ENCODE measurements at regions not wholly inside any gene's neighbourhood (a gene's known extent, or its start where the extent isn't known, plus 50 kb on each side); places are given as distances from the start of the nearest gene placed in this dataset.
A peak's percentile ranks its signal among the peaks of the same experiment; 100 is the strongest.

DNA sequence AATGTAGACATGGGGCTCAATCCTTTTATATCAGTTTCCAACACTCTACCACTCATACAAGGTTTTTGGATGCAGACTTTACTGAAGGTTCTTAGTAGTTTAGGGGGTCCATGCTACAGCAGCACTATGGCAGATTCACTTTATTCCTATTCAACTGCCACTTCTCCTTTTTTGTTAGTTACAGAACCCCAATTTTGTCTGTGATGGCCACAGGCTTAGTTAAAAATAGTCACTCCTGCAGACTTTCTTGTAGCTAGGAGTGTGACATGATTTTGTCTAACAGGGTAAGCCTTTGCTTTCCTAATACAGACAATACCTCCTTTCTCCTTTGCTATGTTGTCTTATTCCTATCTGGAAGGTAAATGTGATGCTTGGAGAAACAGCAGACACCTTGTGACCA, 90.0 kb upstream of the SLC24A3 start:
- H3K4me1 ChIP-seq (ENCODE audit: control extremely low read depth in 1 of 4, control insufficient read depth in 4 of 4, insufficient read depth in 4 of 4, low read length in 3 of 4), result peaks cover 0 to 9% (median 0%) of the 10 kb centered on the region in 4 experiments
- CTCF ChIA-PET, result no interaction called here
- H3K36me3 ChIP-seq (ENCODE audit: control insufficient read depth in 4 of 4, insufficient read depth in 4 of 4, low read length in 3 of 4), result no peaks in the 10 kb centered on the region
- no peaks in the 10 kb centered on the region for H3K27me3 ChIP-seq (replicated peaks in 2 of 5; ENCODE audit: control insufficient read depth in 4 of 5, insufficient read depth in 5 of 5, low read length in 4 of 5)
- DNase-seq, result peak in 2 of 3 donors; percentile 28 to 30
- H3K27ac ChIP-seq (ENCODE audit: insufficient read depth in 1 of 2, low read depth in 1 of 2, low read length in 2 of 2, poor library complexity in 1 of 2, severe bottlenecking in 2 of 2), result no peak overlapping the region
- POLR2A ChIA-PET, result interaction anchor here (0.6 kb wide), 1 partner anchor 402 kb away, joined by 3 read pairs; no protein-coding TSS in a partner anchor
- H3K4me3 ChIP-seq (ENCODE audit: control insufficient read depth in 1 of 7, extremely low read depth in 1 of 7, insufficient read depth in 4 of 7, low read depth in 2 of 7, low read length in 6 of 7), result no peak overlapping the region
- H3K9me3 ChIP-seq (ENCODE audit: control extremely low read depth in 1 of 5, control insufficient read depth in 4 of 5, insufficient read depth in 2 of 5, low read depth in 1 of 5, low read length in 4 of 5), result no peaks in the 10 kb centered on the region

DNA sequence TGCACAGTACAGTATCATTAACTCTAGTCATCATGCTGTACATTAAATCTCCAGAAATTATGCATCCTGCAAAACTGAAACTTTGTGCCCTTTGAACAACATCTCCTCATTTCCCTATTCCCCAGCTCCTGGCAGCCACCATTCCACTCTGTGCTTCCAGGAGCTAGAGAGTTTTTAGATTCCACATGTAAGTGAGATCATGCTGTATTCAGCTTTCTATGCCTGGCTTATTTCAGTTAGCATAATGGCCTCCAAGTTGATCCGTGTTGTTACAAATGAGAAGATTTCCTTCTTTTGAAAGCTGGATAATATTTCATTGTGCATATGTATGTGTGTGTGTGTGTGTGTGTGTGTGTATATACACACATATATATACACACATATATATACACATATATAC, 86.9 kb upstream of the SLC24A3 start:
- Histone ChIP-seq H3K36me3 (ENCODE audit: control insufficient read depth in 4 of 4, insufficient read depth in 4 of 4, low read length in 3 of 4) (no peaks in the 10 kb centered on the region), H3K27me3 (replicated peaks in 2 of 5; ENCODE audit: control insufficient read depth in 4 of 5, insufficient read depth in 5 of 5, low read length in 4 of 5) (no peaks in the 10 kb centered on the region), H3K9me3 (ENCODE audit: control extremely low read depth in 1 of 5, control insufficient read depth in 4 of 5, insufficient read depth in 2 of 5, low read depth in 1 of 5, low read length in 4 of 5) (no peaks in the 10 kb centered on the region), H3K4me3 (ENCODE audit: control insufficient read depth in 1 of 7, extremely low read depth in 1 of 7, insufficient read depth in 4 of 7, low read depth in 2 of 7, low read length in 6 of 7) (no peak overlapping the region), H3K27ac (ENCODE audit: insufficient read depth in 1 of 2, low read depth in 1 of 2, low read length in 2 of 2, poor library complexity in 1 of 2, severe bottlenecking in 2 of 2) (no peak overlapping the region), H3K4me1 (ENCODE audit: control extremely low read depth in 1 of 4, control insufficient read depth in 4 of 4, insufficient read depth in 4 of 4, low read length in 3 of 4) (peaks cover 0 to 13% (median 2%) of the 10 kb centered on the region in 4 experiments)
- no CpG with 5 or more reads among the region's 1 CpG for WGBS (ENCODE audit: insufficient coverage)
- ChIA-PET POLR2A (no interaction called here), CTCF (interaction anchor here (0.7 to 1.3 kb wide), 3 partner anchors 11 to 108 kb away, joined by 3 read pairs; no protein-coding TSS in a partner anchor)
- DNase-seq, result no peak

DNA sequence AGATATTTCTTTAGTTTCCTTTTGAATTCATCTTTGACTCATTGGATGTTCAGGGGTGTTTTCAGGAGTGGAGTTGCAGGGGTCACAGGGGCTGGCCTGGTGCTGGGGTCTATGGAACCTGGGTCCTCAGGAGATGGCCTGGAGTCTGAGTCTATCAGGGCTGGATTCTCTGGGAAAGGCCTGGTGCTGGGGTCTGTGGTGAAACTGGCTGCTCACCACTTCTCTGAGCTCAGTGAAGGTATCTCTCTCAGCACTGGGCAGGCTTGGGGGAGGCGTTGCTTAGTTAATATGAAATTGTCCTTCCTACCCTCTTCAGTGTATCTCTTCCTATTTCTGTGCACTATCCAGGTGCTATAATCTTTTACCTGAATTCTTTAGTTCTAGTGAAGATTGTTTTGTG, 83.1 kb upstream of the SLC24A3 start:
- ChIA-PET CTCF (no interaction called here), POLR2A (no interaction called here)
- Histone ChIP-seq H3K36me3 (ENCODE audit: control insufficient read depth in 4 of 4, insufficient read depth in 4 of 4, low read length in 3 of 4) (no peaks in the 10 kb centered on the region), H3K27me3 (replicated peaks in 2 of 5; ENCODE audit: control insufficient read depth in 4 of 5, insufficient read depth in 5 of 5, low read length in 4 of 5) (no peaks in the 10 kb centered on the region), H3K9me3 (ENCODE audit: control extremely low read depth in 1 of 5, control insufficient read depth in 4 of 5, insufficient read depth in 2 of 5, low read depth in 1 of 5, low read length in 4 of 5) (peaks cover 0 to 6% (median 0%) of the 10 kb centered on the region in 5 experiments), H3K4me3 (ENCODE audit: control insufficient read depth in 1 of 7, extremely low read depth in 1 of 7, insufficient read depth in 4 of 7, low read depth in 2 of 7, low read length in 6 of 7) (no peak overlapping the region), H3K27ac (ENCODE audit: insufficient read depth in 1 of 2, low read depth in 1 of 2, low read length in 2 of 2, poor library complexity in 1 of 2, severe bottlenecking in 2 of 2) (no peak overlapping the region), H3K4me1 (ENCODE audit: control extremely low read depth in 1 of 4, control insufficient read depth in 4 of 4, insufficient read depth in 4 of 4, low read length in 3 of 4) (peaks cover 0 to 4% (median 2%) of the 10 kb centered on the region in 4 experiments)
- no peak for DNase-seq
- WGBS (ENCODE audit: insufficient coverage), result 100% methylated on average over 1 of the region's 1 CpG

DNA sequence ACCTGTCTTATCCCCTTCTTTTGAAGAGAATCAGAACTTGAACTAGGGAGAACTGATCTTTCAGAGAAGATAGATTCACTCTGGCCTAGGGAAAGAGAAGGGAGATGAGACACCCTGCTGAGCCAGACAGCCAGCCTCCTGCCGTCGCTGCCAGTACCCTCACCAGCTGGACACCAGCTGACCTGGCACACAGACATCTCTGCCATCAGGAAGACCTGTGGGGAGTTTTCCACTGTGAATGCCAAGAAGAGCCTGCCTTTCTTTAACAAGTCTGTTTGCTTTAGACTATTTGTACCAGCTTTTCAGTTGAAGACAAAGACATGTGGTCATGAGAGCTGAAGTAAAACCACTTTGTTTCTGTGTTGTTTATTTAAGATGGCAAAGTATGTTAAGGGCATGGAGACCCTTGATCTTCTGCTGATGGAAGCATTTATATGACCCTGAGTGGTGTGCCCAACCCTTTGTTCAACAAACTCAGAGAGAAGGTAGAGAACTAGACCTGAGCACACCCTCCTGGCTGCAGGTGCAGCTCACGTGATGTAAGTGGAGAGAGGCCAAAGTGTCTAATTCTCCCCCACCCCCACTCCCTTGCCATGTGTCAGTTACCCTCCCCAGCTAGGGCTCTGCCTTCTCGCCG, 82.3 kb upstream of the SLC24A3 start:
- H3K4me1 ChIP-seq (ENCODE audit: control extremely low read depth in 1 of 4, control insufficient read depth in 4 of 4, insufficient read depth in 4 of 4, low read length in 3 of 4), result peaks cover 0 to 4% (median 2%) of the 10 kb centered on the region in 4 experiments
- H3K27me3 ChIP-seq (replicated peaks in 2 of 5; ENCODE audit: control insufficient read depth in 4 of 5, insufficient read depth in 5 of 5, low read length in 4 of 5), result no peaks in the 10 kb centered on the region
- POLR2A ChIA-PET, result no interaction called here
- no peak overlapping the region for H3K27ac ChIP-seq (ENCODE audit: insufficient read depth in 1 of 2, low read depth in 1 of 2, low read length in 2 of 2, poor library complexity in 1 of 2, severe bottlenecking in 2 of 2)
- CTCF ChIA-PET, result no interaction called here
- no peak for DNase-seq
- H3K4me3 ChIP-seq (ENCODE audit: control insufficient read depth in 1 of 7, extremely low read depth in 1 of 7, insufficient read depth in 4 of 7, low read depth in 2 of 7, low read length in 6 of 7), result no peak overlapping the region
- WGBS (ENCODE audit: insufficient coverage), result 86% methylated on average over 4 of the region's 5 CpGs
- peaks cover 0 to 9% (median 3%) of the 10 kb centered on the region in 5 experiments for H3K9me3 ChIP-seq (ENCODE audit: control extremely low read depth in 1 of 5, control insufficient read depth in 4 of 5, insufficient read depth in 2 of 5, low read depth in 1 of 5, low read length in 4 of 5)
- no peaks in the 10 kb centered on the region for H3K36me3 ChIP-seq (ENCODE audit: control insufficient read depth in 4 of 4, insufficient read depth in 4 of 4, low read length in 3 of 4)

DNA sequence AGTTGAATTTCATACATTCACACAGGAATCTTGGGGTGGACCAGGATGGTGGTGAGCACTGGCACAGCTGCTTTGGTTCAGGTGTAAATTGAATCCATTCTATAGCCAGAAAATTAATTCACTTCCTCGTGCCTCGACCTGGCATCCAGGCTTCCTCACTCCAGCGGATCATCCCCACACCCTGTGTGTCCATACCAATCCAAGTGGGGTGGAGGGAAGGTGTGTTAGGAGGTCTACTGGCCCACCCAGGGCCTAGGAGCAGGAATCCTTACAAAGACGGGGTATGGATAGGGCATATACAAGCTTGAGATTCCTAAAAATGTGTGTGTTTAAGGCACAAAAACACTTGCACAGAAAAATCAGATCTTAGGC, 81.8 kb upstream of the SLC24A3 start:
- H3K36me3 ChIP-seq (ENCODE audit: control insufficient read depth in 4 of 4, insufficient read depth in 4 of 4, low read length in 3 of 4), result no peaks in the 10 kb centered on the region
- DNase-seq, result no peak
- ChIA-PET POLR2A (no interaction called here), CTCF (interaction anchor here (1.3 kb wide), 1 partner anchor 28 kb away, joined by 3 read pairs; no protein-coding TSS in a partner anchor)
- no peaks in the 10 kb centered on the region for H3K27me3 ChIP-seq (replicated peaks in 2 of 5; ENCODE audit: control insufficient read depth in 4 of 5, insufficient read depth in 5 of 5, low read length in 4 of 5)
- H3K4me3 ChIP-seq (ENCODE audit: control insufficient read depth in 1 of 7, extremely low read depth in 1 of 7, insufficient read depth in 4 of 7, low read depth in 2 of 7, low read length in 6 of 7), result no peak overlapping the region
- H3K4me1 ChIP-seq (ENCODE audit: control extremely low read depth in 1 of 4, control insufficient read depth in 4 of 4, insufficient read depth in 4 of 4, low read length in 3 of 4), result peaks cover 0 to 4% (median 2%) of the 10 kb centered on the region in 4 experiments
- no peak overlapping the region for H3K27ac ChIP-seq (ENCODE audit: insufficient read depth in 1 of 2, low read depth in 1 of 2, low read length in 2 of 2, poor library complexity in 1 of 2, severe bottlenecking in 2 of 2)
- 100% methylated on average over 2 of the region's 4 CpGs for WGBS (ENCODE audit: insufficient coverage)
- peaks cover 0 to 11% (median 4%) of the 10 kb centered on the region in 5 experiments for H3K9me3 ChIP-seq (ENCODE audit: control extremely low read depth in 1 of 5, control insufficient read depth in 4 of 5, insufficient read depth in 2 of 5, low read depth in 1 of 5, low read length in 4 of 5)

DNA sequence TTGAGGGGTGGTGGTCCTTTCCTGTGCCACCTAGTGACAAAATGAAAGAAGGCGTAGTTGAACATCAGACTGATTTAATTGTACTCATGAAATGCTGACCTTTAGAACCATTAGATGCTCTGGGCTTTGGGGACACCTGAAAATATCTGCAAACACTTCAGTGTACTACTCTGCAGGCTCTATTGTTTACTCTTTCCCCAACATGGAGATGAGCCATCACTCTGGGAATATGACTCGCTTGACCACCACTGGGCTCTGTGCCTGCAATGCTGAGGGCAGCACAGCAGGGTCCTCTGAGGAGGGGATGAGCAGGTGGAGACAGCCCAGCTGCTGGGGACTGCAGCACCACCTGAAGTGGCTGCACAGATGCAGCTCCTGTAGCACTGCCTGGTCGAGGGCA, 74.8 kb upstream of the SLC24A3 start:
- no peak for DNase-seq
- POLR2A ChIA-PET, result no interaction called here
- Histone ChIP-seq H3K27ac (ENCODE audit: insufficient read depth in 1 of 2, low read depth in 1 of 2, low read length in 2 of 2, poor library complexity in 1 of 2, severe bottlenecking in 2 of 2) (no peak overlapping the region), H3K36me3 (ENCODE audit: control insufficient read depth in 4 of 4, insufficient read depth in 4 of 4, low read length in 3 of 4) (no peaks in the 10 kb centered on the region), H3K4me1 (ENCODE audit: control extremely low read depth in 1 of 4, control insufficient read depth in 4 of 4, insufficient read depth in 4 of 4, low read length in 3 of 4) (no peaks in the 10 kb centered on the region), H3K9me3 (ENCODE audit: control extremely low read depth in 1 of 5, control insufficient read depth in 4 of 5, insufficient read depth in 2 of 5, low read depth in 1 of 5, low read length in 4 of 5) (peaks cover 0 to 21% (median 13%) of the 10 kb centered on the region in 5 experiments), H3K4me3 (ENCODE audit: control insufficient read depth in 1 of 7, extremely low read depth in 1 of 7, insufficient read depth in 4 of 7, low read depth in 2 of 7, low read length in 6 of 7) (no peak overlapping the region), H3K27me3 (replicated peaks in 2 of 5; ENCODE audit: control insufficient read depth in 4 of 5, insufficient read depth in 5 of 5, low read length in 4 of 5) (no peaks in the 10 kb centered on the region)
- CTCF ChIA-PET, result no interaction called here
- 94% methylated on average over 2 of the region's 3 CpGs for whole genome bisulfite sequencing (ENCODE audit: insufficient coverage)

DNA sequence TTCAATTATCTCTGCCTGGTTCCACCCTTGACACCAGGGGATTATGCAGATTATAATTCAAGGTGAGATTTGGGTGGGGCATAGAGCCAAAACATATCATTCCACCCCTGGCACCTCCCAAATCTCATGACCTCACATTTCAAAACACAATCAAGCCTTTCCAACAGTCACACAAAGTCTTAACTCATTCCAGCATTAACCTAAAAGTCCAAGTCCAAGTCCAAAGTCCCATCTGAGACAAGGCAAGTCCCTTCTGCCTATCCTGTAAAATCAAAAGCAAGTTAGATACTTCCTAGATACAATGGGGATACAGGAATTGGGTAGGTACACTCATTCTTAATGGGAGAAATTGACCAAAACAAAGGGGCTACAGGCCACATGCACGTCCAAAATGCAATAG, 73.7 kb upstream of the SLC24A3 start:
- WGBS (ENCODE audit: insufficient coverage), result 89% methylated on average over 1 of the region's 1 CpG
- POLR2A ChIA-PET, result no interaction called here

More for the DNA sequence above, 73.7 kb upstream of the SLC24A3 start:
- no peaks in the 10 kb centered on the region for H3K27me3 ChIP-seq (replicated peaks in 2 of 5; ENCODE audit: control insufficient read depth in 4 of 5, insufficient read depth in 5 of 5, low read length in 4 of 5)
- no peak overlapping the region for H3K4me3 ChIP-seq (ENCODE audit: control insufficient read depth in 1 of 7, extremely low read depth in 1 of 7, insufficient read depth in 4 of 7, low read depth in 2 of 7, low read length in 6 of 7)
- CTCF ChIA-PET, result no interaction called here
- H3K9me3 ChIP-seq (ENCODE audit: control extremely low read depth in 1 of 5, control insufficient read depth in 4 of 5, insufficient read depth in 2 of 5, low read depth in 1 of 5, low read length in 4 of 5), result peaks cover 0 to 19% (median 12%) of the 10 kb centered on the region in 5 experiments
- DNase-seq, result no peak
- no peak overlapping the region for H3K27ac ChIP-seq (ENCODE audit: insufficient read depth in 1 of 2, low read depth in 1 of 2, low read length in 2 of 2, poor library complexity in 1 of 2, severe bottlenecking in 2 of 2)
- H3K36me3 ChIP-seq (ENCODE audit: control insufficient read depth in 4 of 4, insufficient read depth in 4 of 4, low read length in 3 of 4), result no peaks in the 10 kb centered on the region
- no peaks in the 10 kb centered on the region for H3K4me1 ChIP-seq (ENCODE audit: control extremely low read depth in 1 of 4, control insufficient read depth in 4 of 4, insufficient read depth in 4 of 4, low read length in 3 of 4)

Measured in common myeloid progenitor, CD34-positive (primary cell).